ENCODE measurements at regions not wholly inside any gene's neighbourhood (a gene's known extent, or its start where the extent isn't known, plus 50 kb on each side); places are given as distances from the start of the nearest gene placed in this dataset.
"Not testable (repeated sequence)": the region's sequence is repeated elsewhere in the genome, so short reads cannot be mapped to it uniquely, and the experiment has no call there.

- no peak for DNase-seq (ENCODE audit: low read depth, low spot score)
Measured at GRCh38 chr1:5734414-5734813, 257.8 kb downstream of the NPHP4 start.

- DNase-seq (ENCODE audit: low read depth, low spot score) = no peak
Measured at GRCh38 chr1:5733596-5733995, 258.6 kb downstream of the NPHP4 start.

- DNase-seq (ENCODE audit: low read depth, low spot score) = no peak
Measured at GRCh38 chr1:5731110-5731423, 261.2 kb downstream of the NPHP4 start.

- no peak for DNase-seq (ENCODE audit: low read depth, low spot score)
Measured at GRCh38 chr1:5730272-5731109, 261.7 kb downstream of the NPHP4 start.

GRCh38 chr1:5729636-5730145 is 262.5 kb downstream of the NPHP4 start:
- no peak for DNase-seq (ENCODE audit: low read depth, low spot score)

- DNase-seq (ENCODE audit: low read depth, low spot score) = no peak
Measured at GRCh38 chr1:5728663-5729355, 263.4 kb downstream of the NPHP4 start.

- DNase-seq (ENCODE audit: low read depth, low spot score) = no peak
Measured at GRCh38 chr1:5727871-5728643, 264.2 kb downstream of the NPHP4 start.

GRCh38 chr1:5727191-5727590 is 265.0 kb downstream of the NPHP4 start:
- DNase-seq (ENCODE audit: low read depth, low spot score) = no peak

- DNase-seq (ENCODE audit: low read depth, low spot score) = not testable (repeated sequence)
Measured at GRCh38 chr1:5726586-5727184, 265.5 kb downstream of the NPHP4 start.

- no peak for DNase-seq (ENCODE audit: low read depth, low spot score)
Measured at GRCh38 chr1:5725855-5726585, 266.2 kb downstream of the NPHP4 start.

- DNase-seq (ENCODE audit: low read depth, low spot score) = no peak
Measured at GRCh38 chr1:5725406-5725805, 266.8 kb downstream of the NPHP4 start.

GRCh38 chr1:5724847-5725246 is 267.4 kb downstream of the NPHP4 start:
- DNase-seq (ENCODE audit: low read depth, low spot score) = no peak

- DNase-seq (ENCODE audit: low read depth, low spot score) = no peak
Measured at GRCh38 chr1:5722635-5723164, 269.5 kb downstream of the NPHP4 start.

- DNase-seq (ENCODE audit: low read depth, low spot score) = no peak
Measured at GRCh38 chr1:5721634-5722215, 270.5 kb downstream of the NPHP4 start.

GRCh38 chr1:5720936-5721335 is 271.3 kb downstream of the NPHP4 start:
- no peak for DNase-seq (ENCODE audit: low read depth, low spot score)

GRCh38 chr1:5720484-5720883 is 271.7 kb downstream of the NPHP4 start:
- no peak for DNase-seq (ENCODE audit: low read depth, low spot score)

- DNase-seq (ENCODE audit: low read depth, low spot score) = no peak
Measured at GRCh38 chr1:5720045-5720444, 272.2 kb downstream of the NPHP4 start.

GRCh38 chr1:5718831-5719632 is 273.2 kb downstream of the NPHP4 start:
- no peak for DNase-seq (ENCODE audit: low read depth, low spot score)

- DNase-seq (ENCODE audit: low read depth, low spot score) = no peak
Measured at GRCh38 chr1:5717031-5717682, 275.1 kb downstream of the NPHP4 start.
